Naive thymus-derived CD4-positive, alpha-beta T cell (primary cell): ENCODE measurements at regions not wholly inside any gene's neighbourhood (a gene's known extent, or its start where the extent isn't known, plus 50 kb on each side); places are given as distances from the start of the nearest gene placed in this dataset.

ENCODE experiments used
- ATAC-seq: fragments of 150-1000 bp; cut with Tn5 transposase; 2 replicates; pipeline ENCODE4 v1.10.0; 2021; ENCODE audit warnings: mild to moderate bottlenecking, moderate library complexity
- CTCF ChIA-PET: fragments of 350-600 bp; sonication (Branson Sonifier 250); formaldehyde crosslinking; loops from one replicate; lab custom pipeline; 2021; ENCODE audit warnings: antibody characterized with exemption; lab: Charles Lee
- POLR2A ChIA-PET: fragments of 350-600 bp; sonication (Branson Sonifier 250); formaldehyde crosslinking; loops from one replicate; lab custom pipeline; 2021; ENCODE audit warnings: antibody characterized with exemption, inconsistent platforms; lab: Charles Lee
- DNase-seq, 9 donors: peaks; one replicate each; pipeline versions ENCODE4 v3.0.0 to v3.0.0-alpha.2; 2020 to 2022; ENCODE audit warnings: mixed read lengths in 1 of 9
- H3K27ac ChIP-seq: one replicate; pipeline ENCODE4 v1.7.0; 2013; ENCODE audit warnings: mild to moderate bottlenecking, low read depth, low read length, moderate library complexity
- H3K27me3 ChIP-seq, 2 donors: one replicate each; pipeline ENCODE4 v1.7.0; 2013; ENCODE audit warnings: low read length in 2 of 2, mild to moderate bottlenecking in 2 of 2, moderate library complexity in 2 of 2; ENCODE audit not compliant: control insufficient read depth in 2 of 2, insufficient read depth in 2 of 2
- H3K36me3 ChIP-seq, 3 experiments: 1 replicate in 2 of 3; 2 replicates in 1 of 3; pipeline ENCODE4 v1.7.0; 2013; ENCODE audit warnings: low read length in 3 of 3, mild to moderate bottlenecking in 3 of 3, moderate library complexity in 1 of 3; ENCODE audit not compliant: insufficient read depth in 3 of 3, control insufficient read depth in 2 of 3
- H3K4me1 ChIP-seq, 2 donors: one replicate each; pipeline ENCODE4 v1.7.0; 2013; ENCODE audit warnings: low read length in 2 of 2, mild to moderate bottlenecking in 2 of 2, moderate library complexity in 1 of 2; ENCODE audit not compliant: control insufficient read depth in 2 of 2, insufficient read depth in 2 of 2
- H3K4me3 ChIP-seq: 2 replicates; pipeline ENCODE4 v1.7.0; 2013; ENCODE audit warnings: mild to moderate bottlenecking, low read length
- H3K9me3 ChIP-seq, 3 experiments: 1 replicate in 2 of 3; 2 replicates in 1 of 3; pipeline ENCODE4 v1.7.0; 2013; ENCODE audit warnings: low read length in 3 of 3; ENCODE audit not compliant: control insufficient read depth in 2 of 3
- H3K27ac Mint-ChIP-seq, 9 donors: one replicate each; pipeline ENCODE4 v1.8.0; 2020 to 2022; ENCODE audit warnings: mixed read lengths in 9 of 9, mild to moderate bottlenecking in 8 of 9, moderate library complexity in 5 of 9, inconsistent platforms in 2 of 9
- H3K27me3 Mint-ChIP-seq, 5 donors: one replicate each; pipeline ENCODE4 v1.8.0; 2021 to 2022; ENCODE audit warnings: mixed read lengths in 5 of 5, mild to moderate bottlenecking in 1 of 5
- H3K36me3 Mint-ChIP-seq, 5 donors: one replicate each; pipeline ENCODE4 v1.8.0; 2020 to 2022; ENCODE audit warnings: mixed read lengths in 5 of 5, mild to moderate bottlenecking in 3 of 5, inconsistent platforms in 1 of 5
- H3K4me1 Mint-ChIP-seq, 7 donors: one replicate each; pipeline ENCODE4 v1.8.0; 2020 to 2022; ENCODE audit warnings: mixed read lengths in 7 of 7, mild to moderate bottlenecking in 3 of 7, inconsistent platforms in 1 of 7
- H3K4me3 Mint-ChIP-seq, 10 donors: one replicate each; pipeline ENCODE4 v1.8.0; 2020 to 2022; ENCODE audit warnings: mild to moderate bottlenecking in 10 of 10, mixed read lengths in 10 of 10, moderate library complexity in 6 of 10, inconsistent platforms in 2 of 10
- H3K9me3 Mint-ChIP-seq, 11 donors: one replicate each; pipeline ENCODE4 v1.8.0; 2020 to 2022; ENCODE audit warnings: mixed read lengths in 11 of 11, mild to moderate bottlenecking in 4 of 11, inconsistent platforms in 1 of 11, moderate library complexity in 1 of 11
- intact Hi-C, 2 donors: fragments of 100-400 bp; cut with micrococcal nuclease; formaldehyde crosslinking; loops; one replicate each; pipeline ENCODE4 v1.15.1; 2023

- Histone ChIP-seq H3K4me3 (no peak overlapping the region), H3K9me3 (no peaks in the 10 kb centered on the region), H3K36me3 (no peaks in the 10 kb centered on the region), H3K27me3 (no peaks in the 10 kb centered on the region), H3K4me1 (no peaks in the 10 kb centered on the region), H3K27ac (no peak overlapping the region)
- no peaks in the 10 kb centered on the region for H3K36me3 Mint-ChIP-seq
- peaks cover 0 to 18% (median 0%) of the 10 kb centered on the region in 7 donors for H3K4me1 Mint-ChIP-seq
- intact Hi-C loops, result loop anchor here (5.0 kb wide), 2 partner anchors 352 to 707 kb away; no protein-coding TSS in a partner anchor
- no peaks in the 10 kb centered on the region for H3K9me3 Mint-ChIP-seq
- ATAC-seq (no peak), DNase-seq (no peak)
- no peak overlapping the region for H3K27ac Mint-ChIP-seq
- CTCF ChIA-PET, result interaction anchor here (1.1 to 3.7 kb wide), 3 partner anchors 431 to 617 kb away, joined by 3 to 70 read pairs (median 4); no protein-coding TSS in a partner anchor
- no peak overlapping the region for H3K4me3 Mint-ChIP-seq
- peaks cover 0 to 8% (median 0%) of the 10 kb centered on the region in 5 donors for H3K27me3 Mint-ChIP-seq
- POLR2A ChIA-PET, result no interaction called here
Observed at GRCh38 chr14:71754422-71755095, 177.7 kb upstream of the RGS6 start.

GRCh38 chr14:71758229-71758951 lies 173.8 kb upstream of the RGS6 start:
- Mint-ChIP-seq H3K27ac (no peak overlapping the region), H3K27me3 (peaks cover 3 to 19% (median 10%) of the 10 kb centered on the region in 5 donors), H3K9me3 (peaks cover 0 to 3% (median 0%) of the 10 kb centered on the region in 11 donors), H3K36me3 (no peaks in the 10 kb centered on the region), H3K4me3 (no peak overlapping the region), H3K4me1 (no peaks in the 10 kb centered on the region)
- Histone ChIP-seq H3K36me3 (no peaks in the 10 kb centered on the region), H3K27me3 (no peaks in the 10 kb centered on the region), H3K27ac (no peak overlapping the region), H3K4me1 (no peaks in the 10 kb centered on the region), H3K4me3 (no peak overlapping the region), H3K9me3 (no peaks in the 10 kb centered on the region)
- POLR2A ChIA-PET, result no interaction called here
- DNase-seq (no peak), ATAC-seq (no peak)
- CTCF ChIA-PET, result no interaction called here
- intact Hi-C loops, result no loop called here

- Histone ChIP-seq H3K36me3 (no peaks in the 10 kb centered on the region), H3K4me3 (no peak overlapping the region), H3K27me3 (no peaks in the 10 kb centered on the region), H3K4me1 (no peaks in the 10 kb centered on the region), H3K27ac (no peak overlapping the region), H3K9me3 (no peaks in the 10 kb centered on the region)
- Mint-ChIP-seq H3K36me3 (no peaks in the 10 kb centered on the region), H3K9me3 (peaks cover 0 to 3% (median 0%) of the 10 kb centered on the region in 11 donors), H3K4me1 (no peaks in the 10 kb centered on the region), H3K27me3 (peaks cover 3 to 32% (median 22%) of the 10 kb centered on the region in 5 donors), H3K4me3 (no peak overlapping the region), H3K27ac (no peak overlapping the region)
- intact Hi-C loops, result no loop called here
- DNase-seq, result no peak
- POLR2A ChIA-PET, result no interaction called here
- no peak for ATAC-seq
- CTCF ChIA-PET, result no interaction called here
Observed at GRCh38 chr14:71762575-71762974, 169.7 kb upstream of the RGS6 start.

- H3K4me3 ChIP-seq, result no peak overlapping the region
- no peaks in the 10 kb centered on the region for H3K4me1 ChIP-seq
- H3K9me3 ChIP-seq, result no peaks in the 10 kb centered on the region
- intact Hi-C loops, result no loop called here
- Mint-ChIP-seq H3K4me1 (no peaks in the 10 kb centered on the region), H3K36me3 (no peaks in the 10 kb centered on the region), H3K27ac (no peak overlapping the region), H3K27me3 (peaks cover 3 to 42% (median 21%) of the 10 kb centered on the region in 5 donors), H3K9me3 (peaks cover 0 to 3% (median 0%) of the 10 kb centered on the region in 11 donors), H3K4me3 (no peak overlapping the region)
- H3K27me3 ChIP-seq, result no peaks in the 10 kb centered on the region
- CTCF ChIA-PET, result interaction anchor here (1.3 kb wide), 1 partner anchor 621 kb away, joined by 4 read pairs; no protein-coding TSS in a partner anchor
- DNase-seq, result no peak
- H3K27ac ChIP-seq, result no peak overlapping the region
- no peak for ATAC-seq
- POLR2A ChIA-PET, result no interaction called here
- H3K36me3 ChIP-seq, result no peaks in the 10 kb centered on the region
Observed at GRCh38 chr14:71764701-71765382, 167.4 kb upstream of the RGS6 start.

GRCh38 chr14:71765505-71765904 lies 166.7 kb upstream of the RGS6 start:
- H3K36me3 ChIP-seq, result no peaks in the 10 kb centered on the region
- Mint-ChIP-seq H3K4me3 (no peak overlapping the region), H3K9me3 (peaks cover 0 to 3% (median 0%) of the 10 kb centered on the region in 11 donors), H3K4me1 (no peaks in the 10 kb centered on the region), H3K27me3 (peaks cover 5 to 48% (median 21%) of the 10 kb centered on the region in 5 donors), H3K36me3 (no peaks in the 10 kb centered on the region), H3K27ac (no peak overlapping the region)
- intact Hi-C loops, result no loop called here
- no peaks in the 10 kb centered on the region for H3K9me3 ChIP-seq
- no peak for DNase-seq
- no peak overlapping the region for H3K4me3 ChIP-seq
- no peak for ATAC-seq
- H3K27ac ChIP-seq, result no peak overlapping the region
- H3K27me3 ChIP-seq, result no peaks in the 10 kb centered on the region
- CTCF ChIA-PET, result interaction anchor here (1.3 kb wide), 1 partner anchor 621 kb away, joined by 4 read pairs; no protein-coding TSS in a partner anchor
- H3K4me1 ChIP-seq, result no peaks in the 10 kb centered on the region
- POLR2A ChIA-PET, result no interaction called here

- ChIA-PET CTCF (no interaction called here), POLR2A (no interaction called here)
- no peak overlapping the region for H3K4me3 Mint-ChIP-seq
- H3K9me3 Mint-ChIP-seq, result peaks cover 0 to 35% (median 15%) of the 10 kb centered on the region in 11 donors
- intact Hi-C loops, result no loop called here
- H3K4me1 Mint-ChIP-seq, result no peaks in the 10 kb centered on the region
- Histone ChIP-seq H3K9me3 (no peaks in the 10 kb centered on the region), H3K36me3 (no peaks in the 10 kb centered on the region), H3K27ac (no peak overlapping the region), H3K4me1 (no peaks in the 10 kb centered on the region), H3K27me3 (no peaks in the 10 kb centered on the region), H3K4me3 (no peak overlapping the region)
- no peak overlapping the region for H3K27ac Mint-ChIP-seq
- DNase-seq, result no peak
- peaks cover 18 to 35% (median 28%) of the 10 kb centered on the region in 5 donors for H3K27me3 Mint-ChIP-seq
- peaks cover 0 to 11% (median 5%) of the 10 kb centered on the region in 5 donors for H3K36me3 Mint-ChIP-seq
- ATAC-seq, result no peak
Observed at GRCh38 chr14:71770431-71770830, 161.8 kb upstream of the RGS6 start.
